HG03280 (cell line): ENCODE measurements at regions not wholly inside any gene's neighbourhood (a gene's known extent, or its start where the extent isn't known, plus 50 kb on each side); places are given as distances from the start of the nearest gene placed in this dataset.

Experiments used
- ATAC-seq: cut with Tn5 transposase; IDR thresholded peaks from one replicate; pipeline ENCODE4 v1.9.1; 2021; ENCODE audit warnings: mild to moderate bottlenecking, moderate library complexity; ENCODE audit not compliant: unreplicated experiment

GRCh38 chr16:79543219-79543618, 57.3 kb downstream of the MAF start:
- no peak for ATAC-seq

- ATAC-seq: no peak
Measured at GRCh38 chr16:79542237-79542774, 58.2 kb downstream of the MAF start.

GRCh38 chr16:79540825-79541595, 59.5 kb downstream of the MAF start:
- no peak for ATAC-seq

DNA sequence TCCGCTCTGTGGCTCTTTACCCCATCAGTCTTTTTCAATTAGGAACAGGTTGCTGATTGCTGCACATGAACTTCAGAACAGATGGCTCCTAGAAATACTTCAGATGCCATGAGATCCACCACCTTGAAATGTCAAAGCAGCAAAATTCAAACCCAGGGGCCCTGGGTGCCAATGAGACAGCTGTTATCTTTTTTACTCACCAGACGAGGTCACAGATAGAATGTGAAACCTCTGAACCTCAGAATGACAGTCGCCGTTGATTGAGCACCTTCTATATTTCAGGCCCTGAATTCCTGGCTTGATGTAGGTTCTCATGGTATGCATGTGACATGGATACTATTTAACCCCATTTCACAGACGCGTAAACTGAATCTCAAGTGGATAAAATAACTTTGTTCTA, 63.0 kb downstream of the MAF start:
- no peak for ATAC-seq

- ATAC-seq: no peak
Measured at GRCh38 chr16:79536958-79537357, 63.6 kb downstream of the MAF start.

DNA sequence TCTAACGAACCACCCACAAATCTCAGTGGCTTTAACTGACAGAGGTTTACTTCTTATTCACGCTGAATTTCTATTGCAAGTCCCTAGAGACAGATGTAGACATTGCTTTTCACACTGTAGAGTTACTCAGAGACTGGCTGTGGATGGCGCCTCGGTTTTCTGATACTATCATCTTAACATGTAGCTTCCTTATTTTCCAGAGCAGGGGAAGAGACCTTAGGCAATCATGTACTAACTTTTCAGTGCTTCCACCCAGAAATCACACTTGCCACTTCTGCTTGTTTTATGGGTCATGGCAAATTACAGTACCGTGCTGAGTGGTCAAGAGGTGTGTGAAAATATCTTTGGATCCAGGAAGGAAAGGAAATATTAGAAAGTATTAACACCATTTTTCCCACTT, 65.4 kb downstream of the MAF start:
- no peak for ATAC-seq

GRCh38 chr16:79534143-79534542, 66.4 kb downstream of the MAF start:
- no peak for ATAC-seq

- no peak for ATAC-seq
Measured at GRCh38 chr16:79533292-79533691, 67.2 kb downstream of the MAF start.

GRCh38 chr16:79532785-79533184, 67.8 kb downstream of the MAF start:
- ATAC-seq: no peak

DNA sequence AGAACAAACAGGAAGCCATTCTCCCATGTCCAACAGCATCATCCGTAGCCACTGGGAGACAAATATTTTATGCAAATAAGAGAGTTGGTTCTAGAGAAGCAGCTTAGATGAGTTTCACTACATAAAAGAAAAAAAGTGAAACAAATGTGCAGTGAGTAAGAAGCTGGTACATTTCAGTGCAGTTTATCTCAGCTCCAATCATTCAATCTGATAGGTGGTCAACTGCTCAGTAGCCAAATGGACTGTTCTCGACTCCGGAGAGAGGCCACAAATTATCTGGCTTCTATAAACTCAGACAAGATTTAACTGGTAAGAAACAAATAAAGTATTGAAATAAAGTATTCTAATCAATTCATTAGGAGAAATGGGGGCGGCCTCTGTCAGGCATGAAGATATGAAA, 68.3 kb downstream of the MAF start:
- ATAC-seq: no peak

DNA sequence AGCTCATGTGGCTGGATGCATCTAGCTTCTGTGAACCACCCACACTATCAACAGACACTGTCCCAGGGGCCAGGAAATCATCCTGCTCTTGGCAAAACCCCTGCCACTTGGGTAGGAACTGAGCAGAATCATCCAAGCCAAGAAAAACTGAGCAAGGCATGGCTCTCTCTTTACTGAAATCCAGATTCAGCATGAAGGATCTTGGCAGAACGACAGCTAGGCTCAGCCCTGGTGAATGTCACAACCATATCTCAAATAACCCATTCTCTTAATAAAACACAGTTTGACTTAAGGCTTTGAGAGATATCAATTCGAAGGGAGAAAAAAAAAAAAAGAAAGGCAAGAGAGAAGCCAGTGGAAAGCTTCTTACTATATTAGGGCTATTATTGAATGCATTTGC, 72.2 kb downstream of the MAF start:
- ATAC-seq: no peak

GRCh38 chr16:79523971-79524370, 76.6 kb downstream of the MAF start:
- no peak for ATAC-seq

- ATAC-seq: no peak
Measured at GRCh38 chr16:79519448-79519847, 81.1 kb downstream of the MAF start.

DNA sequence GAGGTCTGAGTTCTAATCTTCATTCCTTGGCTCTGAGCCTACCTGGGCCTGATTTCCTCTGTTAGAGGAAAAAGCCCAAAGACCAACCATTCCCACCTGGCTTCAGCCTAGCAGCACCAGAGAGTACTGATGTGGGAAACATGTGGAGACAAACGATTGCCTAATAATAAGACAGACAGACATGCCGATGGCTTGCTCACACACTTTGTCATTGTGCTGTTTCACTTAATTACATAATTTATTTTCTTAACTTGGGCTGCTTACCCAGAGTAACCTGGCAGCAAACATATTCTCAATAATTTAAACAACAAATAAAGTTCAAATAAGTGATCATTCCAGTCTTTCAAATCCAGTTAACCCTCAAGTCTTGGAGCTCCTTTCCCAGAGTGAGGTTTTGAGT, 83.4 kb downstream of the MAF start:
- ATAC-seq: no peak

GRCh38 chr16:79510879-79511278, 89.7 kb downstream of the MAF start:
- no peak for ATAC-seq

DNA sequence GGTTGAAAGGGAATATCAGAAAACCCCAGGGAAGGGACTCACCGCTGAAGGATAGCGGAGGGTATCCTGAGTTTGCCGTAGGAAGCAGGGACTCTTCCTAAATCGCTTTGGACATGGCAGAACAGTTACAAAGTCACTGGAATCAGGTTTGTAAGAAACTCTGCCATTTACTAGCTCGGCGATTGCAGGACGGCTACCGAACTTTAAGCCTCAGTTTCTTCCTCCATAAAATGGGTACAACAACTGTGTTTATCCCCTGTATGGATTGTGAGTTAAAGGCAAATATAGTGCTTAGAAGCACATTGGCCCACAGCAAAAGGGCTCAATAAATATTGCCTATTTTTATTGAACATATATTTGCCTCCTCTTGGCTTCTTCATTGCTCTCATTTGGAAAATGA, 90.6 kb downstream of the MAF start:
- ATAC-seq: no peak

- ATAC-seq: no peak
Measured at GRCh38 chr16:79509211-79509631, 91.3 kb downstream of the MAF start.

DNA sequence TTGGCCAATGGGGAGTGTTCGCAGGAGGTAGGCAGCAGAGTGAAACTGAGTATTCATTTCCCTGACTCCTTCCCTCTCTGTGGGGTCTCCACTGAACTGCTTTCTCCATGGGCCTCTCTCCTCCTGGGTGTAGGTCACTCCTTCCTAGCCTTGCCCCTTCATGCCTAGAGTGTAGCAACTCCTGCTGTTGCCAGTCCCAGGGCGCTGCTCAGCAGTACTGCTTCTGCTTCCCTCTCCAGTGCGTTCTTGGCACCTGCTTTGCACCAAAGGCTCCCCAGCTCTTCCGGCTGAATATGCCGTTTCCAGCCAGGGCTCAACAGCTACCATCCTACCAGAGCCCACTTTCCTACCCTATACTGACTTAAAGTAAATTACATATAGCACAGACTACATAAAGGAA, 92.2 kb downstream of the MAF start:
- ATAC-seq: no peak

GRCh38 chr16:79505344-79505743, 95.2 kb downstream of the MAF start:
- no peak for ATAC-seq

- no peak for ATAC-seq
Measured at GRCh38 chr16:79503511-79503910, 97.0 kb downstream of the MAF start.

DNA sequence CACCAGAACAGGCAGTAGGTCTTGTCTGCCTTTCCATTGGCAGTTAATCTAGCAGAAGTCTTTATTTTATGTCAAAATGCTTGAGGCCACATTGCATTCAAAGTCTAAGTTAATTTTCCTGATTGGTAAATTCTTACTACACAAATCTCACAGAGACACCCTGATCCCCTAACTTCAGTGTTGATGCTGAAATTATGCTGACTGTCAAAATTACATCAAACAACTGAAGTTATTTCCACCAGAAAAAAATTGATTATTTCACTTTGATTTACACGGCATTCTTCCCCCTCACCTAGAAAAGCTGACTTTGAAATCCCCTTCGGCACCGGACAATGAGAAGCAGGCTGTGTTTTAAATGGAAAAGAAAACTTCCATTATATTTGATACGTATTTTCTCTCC, 99.1 kb downstream of the MAF start:
- no peak for ATAC-seq

DNA sequence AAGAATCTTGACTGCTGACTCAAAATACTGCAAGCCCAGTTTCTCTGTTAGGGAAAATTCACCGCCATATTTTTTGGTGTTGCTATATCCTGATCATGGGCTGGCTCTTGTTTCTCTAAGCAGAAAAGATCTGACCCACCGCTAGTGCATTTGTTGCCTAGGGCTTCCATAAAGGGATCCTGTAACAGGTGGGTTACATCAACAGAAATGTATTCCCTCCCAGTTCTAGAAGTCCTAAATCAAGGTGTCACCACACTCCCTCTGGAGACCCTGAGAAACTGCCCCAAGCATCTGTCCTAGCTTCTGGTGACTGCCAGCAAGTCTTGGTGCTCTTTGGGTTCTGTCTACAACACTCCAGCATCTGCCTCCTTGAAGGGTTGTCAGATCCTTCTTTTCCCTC, 99.7 kb downstream of the MAF start:
- ATAC-seq: no peak

- no peak for ATAC-seq
Measured at GRCh38 chr16:79500286-79500685, 100.3 kb downstream of the MAF start.
